ENCODE measurements at regions not wholly inside any gene's neighbourhood (a gene's known extent, or its start where the extent isn't known, plus 50 kb on each side); places are given as distances from the start of the nearest gene placed in this dataset.

GRCh38 chr3:8001307-8001706 lies 500.3 kb upstream of the LMCD1 start:
- H3K27me3 ChIP-seq (ENCODE audit: control insufficient read depth in 4 of 4, insufficient read depth in 4 of 4, low read length in 3 of 4) = peaks cover 0 to 4% (median 1%) of the 10 kb centered on the region in 4 donors
- no peaks in the 10 kb centered on the region for H3K36me3 ChIP-seq (ENCODE audit: control insufficient read depth in 4 of 4, insufficient read depth in 3 of 4, low read depth in 1 of 4, low read length in 3 of 4)
- no peak overlapping the region for H3K4me3 ChIP-seq (ENCODE audit: low read depth in 1 of 3, low read length in 3 of 3)
- H3K9ac ChIP-seq (ENCODE audit: low read depth in 1 of 2, low read length in 2 of 2) = no peak overlapping the region
- WGBS = 42% methylated on average over 1 of the region's 1 CpG
- H3K27ac ChIP-seq (ENCODE audit: low read depth in 1 of 2, low read length in 2 of 2) = no peak overlapping the region
- DNase-seq (ENCODE audit: low spot score) = no peak
- no peaks in the 10 kb centered on the region for H3K9me3 ChIP-seq (ENCODE audit: control insufficient read depth in 4 of 4, low read length in 3 of 4)
- H3K4me1 ChIP-seq (ENCODE audit: control insufficient read depth in 4 of 4, insufficient read depth in 4 of 4, low read length in 3 of 4) = no peaks in the 10 kb centered on the region
- TF ChIP-seq EGR1 (IDR thresholded peaks at IDR 0.05; ENCODE audit: low read depth in 2 of 2) = no peak
- TF ChIP-seq RXRA (IDR thresholded peaks at IDR 0.05) = no peak
- TF ChIP-seq RAD21 (IDR thresholded peaks at IDR 0.05) = no peak
- no peak for TF ChIP-seq FOXA1 (IDR thresholded peaks at IDR 0.05)
- no peak for TF ChIP-seq JUND (IDR thresholded peaks at IDR 0.05)
- TF ChIP-seq REST (IDR thresholded peaks at IDR 0.05) = no peak
- TF ChIP-seq NR2F2 (IDR thresholded peaks at IDR 0.05) = no peak
- no peak for TF ChIP-seq FOXA2 (IDR thresholded peaks at IDR 0.05)
- TF ChIP-seq MAX (IDR thresholded peaks at IDR 0.05) = no peak
- TF ChIP-seq TAF1 (conservative IDR thresholded peaks at IDR 0.05) = no peak
- TF ChIP-seq YY1 (IDR thresholded peaks at IDR 0.05) = no peak
- no peak for TF ChIP-seq ATF3 (IDR thresholded peaks at IDR 0.05)
- TF ChIP-seq GABPA (IDR thresholded peaks at IDR 0.05 in 1 of 2, conservative IDR thresholded peaks at IDR 0.05 in 1 of 2) = no peak
- no peak for TF ChIP-seq HNF4G (IDR thresholded peaks at IDR 0.05)
- no peak for TF ChIP-seq ZBTB33 (IDR thresholded peaks at IDR 0.05)

- H3K36me3 ChIP-seq (ENCODE audit: control insufficient read depth in 4 of 4, insufficient read depth in 3 of 4, low read depth in 1 of 4, low read length in 3 of 4) = no peaks in the 10 kb centered on the region
- H3K9ac ChIP-seq (ENCODE audit: low read depth in 1 of 2, low read length in 2 of 2) = no peak overlapping the region
- TF ChIP-seq HNF4A (conservative IDR thresholded peaks at IDR 0.05) (no peak), MAX (IDR thresholded peaks at IDR 0.05) (no peak), YY1 (IDR thresholded peaks at IDR 0.05) (no peak), SP1 (IDR thresholded peaks at IDR 0.05) (no peak)
- H3K4me3 ChIP-seq (ENCODE audit: low read depth in 1 of 3, low read length in 3 of 3) = no peak overlapping the region
- peaks cover 0 to 4% (median 1%) of the 10 kb centered on the region in 4 donors for H3K27me3 ChIP-seq (ENCODE audit: control insufficient read depth in 4 of 4, insufficient read depth in 4 of 4, low read length in 3 of 4)
- no peak overlapping the region for H3K27ac ChIP-seq (ENCODE audit: low read depth in 1 of 2, low read length in 2 of 2)
- no peaks in the 10 kb centered on the region for H3K9me3 ChIP-seq (ENCODE audit: control insufficient read depth in 4 of 4, low read length in 3 of 4)
- WGBS = 74% methylated on average over 6 of the region's 6 CpGs
- H3K4me1 ChIP-seq (ENCODE audit: control insufficient read depth in 4 of 4, insufficient read depth in 4 of 4, low read length in 3 of 4) = no peaks in the 10 kb centered on the region
- DNase-seq (ENCODE audit: low spot score) = no peak
Measured at GRCh38 chr3:8001712-8002111, 499.9 kb upstream of the LMCD1 start.
